NCI-H2081 treated with DMSO at 0.1 percent for 48 hours (cell line): ENCODE measurements at regions not wholly inside any gene's neighbourhood (a gene's known extent, or its start where the extent isn't known, plus 50 kb on each side); places are given as distances from the start of the nearest gene placed in this dataset.
"Not testable (repeated sequence)": the region's sequence is repeated elsewhere in the genome, so short reads cannot be mapped to it uniquely, and the experiment has no call there.

Source experiments
- DNase-seq: peaks from one replicate; lab custom pipeline; 2025; lab: John Stamatoyannopoulos, UW

- no peak for DNase-seq
These were observed 93.9 kb upstream of the AGAP1 start for GRCh38 chr2:235399895-235400294.

DNA sequence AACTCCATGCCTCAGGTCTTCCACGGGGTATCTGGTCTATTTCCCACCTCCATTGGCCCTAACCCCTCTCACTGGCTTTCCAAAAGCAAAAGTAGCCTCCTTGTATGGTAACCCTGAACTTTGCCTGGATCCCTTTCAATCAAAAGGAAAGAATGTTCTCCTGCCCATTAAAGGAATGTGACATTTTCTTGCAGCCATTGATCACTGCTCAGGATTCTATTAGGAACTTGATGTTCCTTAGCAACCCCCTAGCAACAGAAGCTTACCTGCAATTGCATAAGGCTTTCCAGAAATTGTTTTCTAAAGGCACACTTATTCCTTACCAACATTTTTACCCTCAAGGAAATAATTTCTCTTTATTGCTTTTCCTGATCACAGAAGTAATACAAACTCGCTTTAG, 91.4 kb upstream of the AGAP1 start:
- no peak for DNase-seq

- DNase-seq: no peak
These were observed 88.1 kb upstream of the AGAP1 start for GRCh38 chr2:235405612-235406361.

- DNase-seq: no peak
These were observed 87.4 kb upstream of the AGAP1 start for GRCh38 chr2:235406430-235406829.

GRCh38 chr2:235411905-235412485, 81.8 kb upstream of the AGAP1 start:
- no peak for DNase-seq

GRCh38 chr2:235413064-235413463, 80.8 kb upstream of the AGAP1 start:
- no peak for DNase-seq

DNA sequence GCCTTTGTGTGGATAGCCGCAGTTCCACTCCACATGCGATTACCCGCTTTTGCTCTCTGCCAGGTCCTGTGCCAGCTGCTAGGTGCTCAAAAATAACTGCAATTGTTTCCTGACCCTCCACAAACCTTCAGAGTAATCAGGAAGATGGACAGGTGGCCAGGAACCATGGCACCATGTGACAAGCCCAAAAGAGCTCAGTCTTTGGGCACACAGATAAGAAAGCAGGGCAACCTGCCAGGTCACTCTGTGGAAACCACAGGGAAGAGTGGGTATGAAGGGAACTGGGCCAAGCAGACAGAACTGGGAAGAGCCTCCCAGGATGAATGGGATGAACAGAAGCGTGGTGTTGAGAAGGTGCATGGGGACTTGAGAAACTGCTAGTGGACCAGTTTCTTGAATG, 79.4 kb upstream of the AGAP1 start:
- no peak for DNase-seq

- DNase-seq: no peak
These were observed 76.9 kb upstream of the AGAP1 start for GRCh38 chr2:235416858-235417499.

GRCh38 chr2:235418918-235419317, 74.9 kb upstream of the AGAP1 start:
- no peak for DNase-seq

DNA sequence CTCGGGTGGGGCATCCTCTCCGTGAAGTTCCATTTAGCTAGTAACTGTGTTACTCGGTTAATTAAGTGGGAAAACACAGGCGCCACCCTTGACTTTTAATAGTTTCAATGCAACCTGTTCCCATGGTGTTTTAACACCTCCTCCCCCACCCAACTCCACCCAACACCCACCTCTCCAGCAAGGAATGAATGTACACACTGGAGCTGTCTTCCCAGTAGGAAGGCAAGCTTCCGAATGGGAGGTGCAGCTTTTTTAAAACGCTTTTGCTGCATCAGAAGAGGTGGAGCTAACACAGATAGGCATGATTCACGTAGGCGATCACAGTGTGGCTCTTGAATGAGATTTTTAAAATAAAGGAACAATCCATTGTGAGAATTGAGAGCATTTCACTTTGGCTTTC, 73.8 kb upstream of the AGAP1 start:
- DNase-seq: no peak

DNA sequence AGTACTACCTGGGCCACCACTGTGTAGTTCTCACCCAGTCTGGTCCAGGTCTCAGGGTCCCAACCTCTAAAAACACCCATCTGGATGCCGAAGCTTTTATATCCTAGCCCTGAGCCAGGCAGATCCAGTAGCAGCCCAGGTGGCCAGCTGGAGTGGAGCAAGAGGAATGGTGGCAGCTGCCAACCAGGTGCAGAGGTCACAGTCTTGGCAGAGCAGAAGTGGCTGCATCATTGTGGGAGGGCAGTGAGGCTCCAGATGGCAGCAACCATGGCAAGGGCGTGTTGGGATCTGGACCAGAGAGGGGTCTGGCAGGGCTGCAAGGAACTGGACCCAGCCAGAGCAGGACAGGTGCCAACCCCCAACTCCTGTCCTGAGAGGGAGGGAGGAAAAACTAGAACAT, 72.2 kb upstream of the AGAP1 start:
- DNase-seq: no peak

DNA sequence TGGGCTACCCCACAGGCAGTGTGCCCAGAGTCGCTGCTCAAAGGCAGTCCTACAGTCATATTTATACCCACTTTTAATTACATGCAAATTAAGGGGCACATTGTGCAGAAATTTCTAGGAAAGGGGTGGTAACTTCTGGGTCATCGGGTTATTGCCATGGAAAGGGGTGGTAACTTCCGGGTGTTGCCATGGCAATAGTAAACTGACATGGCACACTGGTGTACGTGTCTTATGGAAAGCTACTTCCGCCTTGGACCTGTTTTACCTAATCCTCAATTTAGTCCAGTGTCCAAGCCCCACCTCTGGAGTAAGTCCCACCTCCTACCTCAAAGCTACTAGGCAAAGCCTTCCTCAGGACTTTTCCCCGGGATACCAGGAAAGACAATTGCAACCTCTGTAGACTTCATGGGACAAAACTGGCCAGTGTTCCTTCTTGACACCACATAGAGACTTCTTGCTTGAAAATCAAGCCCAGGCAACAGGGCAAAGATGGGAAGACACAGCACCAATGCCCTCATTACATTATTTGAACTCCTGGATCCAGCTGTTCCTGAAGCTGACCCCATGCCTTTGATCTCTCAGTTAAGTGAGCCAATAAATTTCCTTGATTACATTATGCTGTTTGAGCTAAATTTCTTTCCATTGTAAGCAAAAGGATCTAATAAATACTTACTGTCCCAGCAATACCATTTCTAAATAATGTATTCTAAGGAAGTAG, 63.3 kb upstream of the AGAP1 start:
- no peak for DNase-seq

DNA sequence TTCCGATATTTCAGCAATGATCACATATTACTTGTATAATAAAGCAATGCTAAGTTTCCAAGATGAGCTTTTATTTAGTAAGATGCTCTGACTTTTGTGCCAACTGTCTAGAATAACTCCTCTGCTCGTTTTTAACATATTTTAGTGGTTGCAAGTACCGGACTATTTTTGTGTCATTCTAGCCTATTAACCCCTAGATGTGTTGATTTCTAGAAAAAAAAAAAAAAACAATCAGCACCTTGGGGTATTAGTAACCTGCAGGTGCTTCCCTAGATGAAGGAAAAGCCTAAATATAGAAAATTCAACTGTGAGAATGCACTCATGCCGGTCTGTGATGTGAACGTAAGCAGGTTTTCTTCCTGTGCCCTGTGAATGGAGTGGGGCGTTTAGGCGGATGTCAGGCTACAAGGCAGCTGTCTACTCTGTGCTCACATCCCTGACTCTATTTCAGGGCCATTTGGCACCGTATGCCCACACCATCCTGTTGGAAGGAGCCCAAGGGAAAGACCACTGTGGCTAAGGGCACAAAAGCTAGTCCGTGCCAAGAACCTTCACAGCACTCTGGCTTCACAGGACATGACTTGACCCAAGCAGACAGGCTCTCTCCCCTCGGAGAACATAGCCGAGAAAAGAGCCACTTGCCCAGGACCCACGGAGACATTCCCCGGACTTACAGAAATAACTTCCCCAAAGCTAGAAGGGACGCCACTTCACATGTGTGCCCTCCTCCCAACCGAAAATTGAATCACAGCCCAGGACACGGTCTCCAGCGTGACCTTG, 60.9 kb upstream of the AGAP1 start:
- DNase-seq: no peak

- no peak for DNase-seq
These were observed 60.0 kb upstream of the AGAP1 start for GRCh38 chr2:235433860-235434259.

DNA sequence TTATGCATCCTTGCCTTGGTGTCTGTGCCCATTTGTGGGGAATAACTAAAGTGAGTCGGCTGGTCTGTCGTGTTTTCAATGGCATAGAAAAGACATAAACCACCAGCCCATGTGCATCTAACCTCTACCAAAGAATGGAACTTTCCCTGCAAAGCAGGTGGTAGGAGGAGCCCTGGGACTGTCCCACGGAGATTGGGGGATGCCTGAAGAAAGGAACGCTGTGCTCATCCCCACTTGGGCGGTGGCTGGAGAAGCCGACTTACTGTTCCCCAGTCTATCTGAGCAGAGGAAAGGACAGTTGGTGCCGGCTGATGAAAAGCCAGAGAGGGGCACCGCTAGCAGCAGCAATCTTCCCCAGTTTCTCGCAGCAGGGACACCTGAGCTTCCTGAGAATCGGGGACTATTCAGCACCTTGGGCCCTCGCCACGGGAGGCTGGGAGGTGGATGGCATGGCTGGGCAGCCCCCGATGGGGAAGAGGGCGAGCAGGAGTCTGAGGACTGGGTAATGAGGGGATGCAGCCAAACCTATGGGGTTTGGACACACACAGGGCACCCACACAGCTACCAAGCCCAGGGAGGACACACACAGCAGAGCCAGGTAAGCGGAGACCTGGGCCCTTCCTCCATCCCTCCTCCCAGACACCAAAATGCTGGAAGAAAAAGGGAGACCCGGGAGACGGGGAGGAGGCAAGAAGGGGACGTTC, 53.7 kb upstream of the AGAP1 start:
- no peak for DNase-seq

DNA sequence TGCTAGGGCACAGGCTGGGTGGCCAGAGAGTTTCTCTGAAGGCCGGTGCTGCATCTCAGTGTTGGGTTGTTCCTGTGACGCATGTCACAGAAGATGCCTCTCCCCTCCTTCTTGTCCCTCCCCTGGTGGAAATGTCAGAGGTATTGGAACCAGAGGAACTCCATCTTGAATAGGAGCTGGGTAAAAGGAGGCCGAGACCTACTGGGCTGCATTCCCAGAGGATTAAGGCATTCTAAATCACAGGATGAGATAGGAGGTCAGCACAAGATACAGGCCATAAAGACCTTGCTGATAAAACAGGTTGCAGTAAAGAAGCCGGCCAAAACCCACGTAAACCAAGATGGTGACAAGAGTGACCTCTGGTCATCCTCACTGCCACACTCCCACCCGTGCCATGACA, 50.3 kb upstream of the AGAP1 start:
- DNase-seq: not testable (repeated sequence)
